ENCODE measurements at regions not wholly inside any gene's neighbourhood (a gene's known extent, or its start where the extent isn't known, plus 50 kb on each side); places are given as distances from the start of the nearest gene placed in this dataset.

GRCh38 chr10:75297021-75297599 is 61.4 kb upstream of the COMTD1 start:
- TF ChIP-seq SP2 (IDR thresholded peaks at IDR 0.05; ENCODE audit: low read length) = no peak
- no peak for TF ChIP-seq CREB1 (IDR thresholded peaks at IDR 0.05)
- no peak for TF ChIP-seq CTCF (IDR thresholded peaks at IDR 0.05; ENCODE audit: control extremely low read depth in 1 of 3, insufficient read depth in 1 of 3, low read depth in 1 of 3, low read length in 3 of 3)
- no peak for TF ChIP-seq RNF2 (IDR thresholded peaks at IDR 0.05; ENCODE audit: borderline replicate concordance, low read depth, low read length, missing control alignments, poor library complexity, severe bottlenecking)
- TF ChIP-seq ZNF274 (IDR thresholded peaks at IDR 0.05; ENCODE audit: borderline replicate concordance, extremely low read depth, low read length) = no peak
- no peak for TF ChIP-seq MAX (IDR thresholded peaks at IDR 0.05)
- no peak for TF ChIP-seq MAFK (IDR thresholded peaks at IDR 0.05; ENCODE audit: low read depth, low read length)
- no peak for TF ChIP-seq CHD2 (IDR thresholded peaks at IDR 0.05; ENCODE audit: low read length)
- TF ChIP-seq KDM1A (IDR thresholded peaks at IDR 0.05; ENCODE audit: borderline replicate concordance, low read length) = no peak
- TF ChIP-seq SP4 (IDR thresholded peaks at IDR 0.05; ENCODE audit: low read length) = no peak
- no peak for TF ChIP-seq EGR1 (IDR thresholded peaks at IDR 0.05; ENCODE audit: borderline replicate concordance, low read depth, low read length)
- TF ChIP-seq USF2 (IDR thresholded peaks at IDR 0.05; ENCODE audit: low read length) = no peak
- no peak for TF ChIP-seq JUN (IDR thresholded peaks at IDR 0.05; ENCODE audit: low read depth, low read length)
